SK-N-SH (cell line): ENCODE measurements at regions not wholly inside any gene's neighbourhood (a gene's known extent, or its start where the extent isn't known, plus 50 kb on each side); places are given as distances from the start of the nearest gene placed in this dataset.
A peak's percentile ranks its signal among the peaks of the same experiment; 100 is the strongest.

ENCODE experiments used
- CTCF ChIP-seq: fragments of 200-600 bp; sonication (generic); IDR thresholded peaks from 2 replicates; pipeline ENCODE4 v1.6.1; 2017; ENCODE audit warnings: antibody characterized with exemption, mild to moderate bottlenecking, moderate library complexity
- ELF1 ChIP-seq: IDR thresholded peaks from 2 replicates; pipeline ENCODE4 v1.4.0; 2012
- EP300 ChIP-seq, 2 experiments: IDR thresholded peaks; 2 replicates each; pipeline versions ENCODE4 v1.4.0 to v1.6.1; 2012; ENCODE audit warnings: borderline replicate concordance in 1 of 2, low read depth in 1 of 2, low read length in 1 of 2
- FOSL2 ChIP-seq: IDR thresholded peaks from 2 replicates; pipeline ENCODE4 v1.4.0; 2012; ENCODE audit warnings: low read depth, mild to moderate bottlenecking, moderate library complexity, borderline replicate concordance
- FOXJ3 ChIP-seq: sonication (generic); formaldehyde crosslinking; IDR thresholded peaks from 2 replicates; pipeline ENCODE4 v1.5.1; 2020; ENCODE audit warnings: mild to moderate bottlenecking, missing genetic modification reagents
- FOXM1 ChIP-seq: IDR thresholded peaks from 2 replicates; pipeline ENCODE4 v1.4.0; 2012; ENCODE audit warnings: low read depth, mild to moderate bottlenecking
- JUND ChIP-seq: IDR thresholded peaks from 2 replicates; pipeline ENCODE4 v1.4.0; 2012
- PBX3 ChIP-seq: IDR thresholded peaks from 2 replicates; pipeline ENCODE4; 2012
- POLR2AphosphoS5 ChIP-seq: IDR thresholded peaks from 2 replicates; pipeline ENCODE4 v1.6.1; 2012; ENCODE audit warnings: low read depth, low read length
- RAD21 ChIP-seq: IDR thresholded peaks from 2 replicates; pipeline ENCODE4 v1.6.1; 2012; ENCODE audit warnings: mild to moderate bottlenecking, low read length
- RCOR1 ChIP-seq: fragments of 150-350 bp; IDR thresholded peaks from 2 replicates; pipeline ENCODE4 v1.6.1; 2017; ENCODE audit warnings: antibody characterized with exemption, low read length
- REST ChIP-seq: IDR thresholded peaks from 2 replicates; pipeline ENCODE4 v1.6.1; 2012; ENCODE audit warnings: mild to moderate bottlenecking, low read depth, low read length, moderate library complexity
- SIN3A ChIP-seq: IDR thresholded peaks from 2 replicates; pipeline ENCODE4 v1.6.1; 2012; ENCODE audit warnings: low read depth, mild to moderate bottlenecking, low read length, moderate library complexity, borderline replicate concordance
- TAF1 ChIP-seq: IDR thresholded peaks from 2 replicates; pipeline ENCODE4 v1.6.1; 2012; ENCODE audit warnings: low read depth, mild to moderate bottlenecking, low read length, moderate library complexity, borderline replicate concordance
- ZBTB33 ChIP-seq: IDR thresholded peaks from 2 replicates; pipeline ENCODE4 v1.4.0; 2012; ENCODE audit warnings: low read depth, borderline replicate concordance

GRCh38 chr2:12284487-12284886 is 432.2 kb upstream of the TRIB2 start (continued):
- TF ChIP-seq REST (no peak), EP300 (IDR thresholded peaks at IDR 0.05; ENCODE audit: borderline replicate concordance in 1 of 2, low read depth in 1 of 2, low read length in 1 of 2) (peak in 1 of 2 experiments; percentile 35; a peak in 1 of 4 replicates), FOXJ3 (no peak), CTCF (no peak), PBX3 (peak; percentile 75), ZBTB33 (no peak), TAF1 (no peak), RAD21 (no peak), RCOR1 (no peak), FOSL2 (peak; percentile 35; the same call in 1 of the 2 replicates), SIN3A (no peak), JUND (peak; percentile 32), FOXM1 (no peak), POLR2AphosphoS5 (no peak), ELF1 (no peak)
